H1 (cell line): ENCODE measurements at regions not wholly inside any gene's neighbourhood (a gene's known extent, or its start where the extent isn't known, plus 50 kb on each side); places are given as distances from the start of the nearest gene placed in this dataset.

Source experiments
- CTBP2 ChIP-seq: IDR thresholded peaks from 2 replicates; pipeline ENCODE4 v1.7.0; 2011; ENCODE audit warnings: borderline replicate concordance, mild to moderate bottlenecking, moderate library complexity, mixed read lengths, low read length; ENCODE audit not compliant: insufficient read depth, insufficient read length
- CTCF ChIP-seq, 3 experiments: IDR thresholded peaks; 1 replicate in 2 of 3; 2 replicates in 1 of 3; pipeline versions ENCODE4 v1.5.1 to v1.6.1; 2011; ENCODE audit warnings: low read length in 3 of 3, mild to moderate bottlenecking in 3 of 3, inconsistent platforms in 2 of 3, low read depth in 1 of 3, moderate library complexity in 1 of 3; ENCODE audit not compliant: insufficient read depth in 1 of 3; ENCODE audit errors: control extremely low read depth in 1 of 3
- E2F6 ChIP-seq: IDR thresholded peaks from 2 replicates; pipeline ENCODE4 v1.6.1; 2012; ENCODE audit warnings: inconsistent platforms
- EZH2 ChIP-seq: fragments of 200-600 bp; sonication (generic); IDR thresholded peaks from 2 replicates; pipeline ENCODE4 v1.7.1; 2012; ENCODE audit warnings: low read depth, mild to moderate bottlenecking, moderate library complexity, low read length, inconsistent platforms; ENCODE audit not compliant: severe bottlenecking
- GABPA ChIP-seq: IDR thresholded peaks from 2 replicates; pipeline ENCODE4 v1.6.1; 2011; ENCODE audit warnings: mild to moderate bottlenecking, low read length, moderate library complexity, borderline replicate concordance; ENCODE audit not compliant: insufficient read depth
- KDM1A ChIP-seq: fragments of 200-600, 300-600 bp; sonication (generic); IDR thresholded peaks from 2 replicates; pipeline ENCODE4 v1.7.1; 2016; ENCODE audit warnings: mild to moderate bottlenecking, low read length, borderline replicate concordance
- MAFK ChIP-seq: IDR thresholded peaks from 2 replicates; pipeline ENCODE4 v1.6.1; 2012; ENCODE audit warnings: low read depth, mild to moderate bottlenecking, improper control_type of control experiment, low read length
- MAX ChIP-seq: IDR thresholded peaks from 2 replicates; pipeline ENCODE4 v1.6.1; 2012; ENCODE audit warnings: inconsistent platforms

- TF ChIP-seq CTCF (IDR thresholded peaks at IDR 0.05; ENCODE audit: control extremely low read depth in 1 of 3, insufficient read depth in 1 of 3, low read depth in 1 of 3, low read length in 3 of 3) (no peak), KDM1A (no peak), MAX (no peak), CTBP2 (no peak), MAFK (no peak), EZH2 (no peak), GABPA (no peak), E2F6 (no peak)
Observed at GRCh38 chr2:22487036-22487435, 897.9 kb upstream of the KLHL29 start (continued).
